Keratinocyte (primary cell): ENCODE measurements at regions not wholly inside any gene's neighbourhood (a gene's known extent, or its start where the extent isn't known, plus 50 kb on each side); places are given as distances from the start of the nearest gene placed in this dataset.

Experiments
- EZH2 ChIP-seq: IDR thresholded peaks from one replicate; pipeline ENCODE4 v1.6.1; 2012; ENCODE audit warnings: inconsistent platforms, mild to moderate bottlenecking, low read length, moderate library complexity
- TF ChIP-seq, protein P1 (sequence below), 3 experiments: IDR thresholded peaks in 1 of 3; conservative IDR thresholded peaks in 1 of 3; optimal IDR thresholded peaks in 1 of 3; 2 replicates in 2 of 3; 3 replicates in 1 of 3; pipeline versions ENCODE3 to v1.5.1; 2011; ENCODE audit warnings: low read length in 3 of 3, mild to moderate bottlenecking in 3 of 3, moderate library complexity in 2 of 3, control low read depth in 1 of 3, inconsistent platforms in 1 of 3; ENCODE audit not compliant: insufficient read depth in 2 of 3; ENCODE audit errors: extremely low read depth in 1 of 3

DNA sequence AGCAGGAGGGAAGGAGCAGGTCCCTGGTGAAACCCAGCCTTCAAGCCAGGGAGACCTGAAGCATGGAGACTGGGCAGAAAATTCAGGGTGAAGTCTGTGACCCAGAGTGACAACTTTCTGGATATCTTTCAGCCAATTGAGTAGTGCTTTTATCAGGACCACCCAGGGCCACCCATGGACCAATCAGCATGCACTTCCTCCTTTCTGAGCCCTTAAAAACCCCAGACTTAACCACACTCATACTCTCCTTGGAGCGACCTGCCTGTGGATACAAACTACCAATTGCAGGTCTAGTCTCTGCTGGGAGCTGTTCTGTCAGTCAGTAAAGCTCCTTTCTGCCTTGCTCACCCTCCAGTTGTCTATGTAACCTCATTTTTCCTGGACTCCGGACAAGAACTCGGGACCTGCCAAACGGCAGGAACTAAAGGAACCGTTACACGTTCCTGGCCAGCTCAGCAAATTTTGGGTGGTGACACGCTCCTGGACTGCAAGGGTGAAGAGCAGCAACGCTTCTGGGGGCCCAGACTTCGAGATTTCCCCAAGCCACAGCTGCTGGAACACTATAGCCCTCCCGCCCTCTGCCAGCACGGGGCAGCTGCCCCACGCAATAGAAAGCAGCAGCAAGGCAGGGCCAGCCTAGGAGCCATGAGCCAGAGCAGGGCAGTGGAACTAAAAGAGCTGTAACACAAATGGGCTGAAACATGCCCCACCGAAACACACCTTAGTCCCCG, 1183.4 kb downstream of the AMY1C start:
- TF ChIP-seq, protein P1, sequence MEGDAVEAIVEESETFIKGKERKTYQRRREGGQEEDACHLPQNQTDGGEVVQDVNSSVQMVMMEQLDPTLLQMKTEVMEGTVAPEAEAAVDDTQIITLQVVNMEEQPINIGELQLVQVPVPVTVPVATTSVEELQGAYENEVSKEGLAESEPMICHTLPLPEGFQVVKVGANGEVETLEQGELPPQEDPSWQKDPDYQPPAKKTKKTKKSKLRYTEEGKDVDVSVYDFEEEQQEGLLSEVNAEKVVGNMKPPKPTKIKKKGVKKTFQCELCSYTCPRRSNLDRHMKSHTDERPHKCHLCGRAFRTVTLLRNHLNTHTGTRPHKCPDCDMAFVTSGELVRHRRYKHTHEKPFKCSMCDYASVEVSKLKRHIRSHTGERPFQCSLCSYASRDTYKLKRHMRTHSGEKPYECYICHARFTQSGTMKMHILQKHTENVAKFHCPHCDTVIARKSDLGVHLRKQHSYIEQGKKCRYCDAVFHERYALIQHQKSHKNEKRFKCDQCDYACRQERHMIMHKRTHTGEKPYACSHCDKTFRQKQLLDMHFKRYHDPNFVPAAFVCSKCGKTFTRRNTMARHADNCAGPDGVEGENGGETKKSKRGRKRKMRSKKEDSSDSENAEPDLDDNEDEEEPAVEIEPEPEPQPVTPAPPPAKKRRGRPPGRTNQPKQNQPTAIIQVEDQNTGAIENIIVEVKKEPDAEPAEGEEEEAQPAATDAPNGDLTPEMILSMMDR (optimal IDR thresholded peaks at IDR 0.05 in 1 of 3, IDR thresholded peaks at IDR 0.05 in 1 of 3, conservative IDR thresholded peaks at IDR 0.05 in 1 of 3; ENCODE audit: extremely low read depth in 1 of 3, insufficient read depth in 2 of 3, low read length in 3 of 3), result no peak
- TF ChIP-seq EZH2, result no peak
